ENCODE measurements at regions not wholly inside any gene's neighbourhood (a gene's known extent, or its start where the extent isn't known, plus 50 kb on each side); places are given as distances from the start of the nearest gene placed in this dataset.

DNA sequence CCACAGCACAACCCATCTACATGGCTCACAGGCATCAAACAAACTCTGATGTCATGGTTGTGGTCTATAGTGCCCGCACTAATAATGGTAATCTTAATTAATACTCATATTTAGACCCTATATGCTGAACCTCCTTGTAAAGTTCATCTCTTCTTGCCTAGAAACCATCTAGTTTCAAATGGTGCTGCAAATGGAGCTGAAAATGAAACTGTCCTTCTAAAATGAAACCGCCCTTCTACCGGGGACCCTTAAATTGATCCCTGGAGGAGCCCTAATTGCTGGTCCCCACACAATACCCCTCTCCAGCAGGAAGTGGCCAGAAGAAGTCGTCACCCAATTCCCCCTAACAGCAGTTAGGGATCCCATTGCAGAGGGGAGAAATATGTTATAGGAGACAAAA is 612.6 kb downstream of the MRPL39 start:
- TF ChIP-seq RAD21 (conservative IDR thresholded peaks at IDR 0.05) (no peak), POLR2AphosphoS5 (IDR thresholded peaks at IDR 0.05) (no peak), EZH2 (IDR thresholded peaks at IDR 0.05; ENCODE audit: borderline replicate concordance, insufficient read depth, low read length, poor library complexity, severe bottlenecking) (no peak), EP300 (conservative IDR thresholded peaks at IDR 0.05; ENCODE audit: poor library complexity, severe bottlenecking) (no peak), TAF1 (IDR thresholded peaks at IDR 0.05; ENCODE audit: low read depth) (no peak), SMC3 (conservative IDR thresholded peaks at IDR 0.05; ENCODE audit: poor library complexity) (no peak)
- TF ChIP-seq, protein P1, sequence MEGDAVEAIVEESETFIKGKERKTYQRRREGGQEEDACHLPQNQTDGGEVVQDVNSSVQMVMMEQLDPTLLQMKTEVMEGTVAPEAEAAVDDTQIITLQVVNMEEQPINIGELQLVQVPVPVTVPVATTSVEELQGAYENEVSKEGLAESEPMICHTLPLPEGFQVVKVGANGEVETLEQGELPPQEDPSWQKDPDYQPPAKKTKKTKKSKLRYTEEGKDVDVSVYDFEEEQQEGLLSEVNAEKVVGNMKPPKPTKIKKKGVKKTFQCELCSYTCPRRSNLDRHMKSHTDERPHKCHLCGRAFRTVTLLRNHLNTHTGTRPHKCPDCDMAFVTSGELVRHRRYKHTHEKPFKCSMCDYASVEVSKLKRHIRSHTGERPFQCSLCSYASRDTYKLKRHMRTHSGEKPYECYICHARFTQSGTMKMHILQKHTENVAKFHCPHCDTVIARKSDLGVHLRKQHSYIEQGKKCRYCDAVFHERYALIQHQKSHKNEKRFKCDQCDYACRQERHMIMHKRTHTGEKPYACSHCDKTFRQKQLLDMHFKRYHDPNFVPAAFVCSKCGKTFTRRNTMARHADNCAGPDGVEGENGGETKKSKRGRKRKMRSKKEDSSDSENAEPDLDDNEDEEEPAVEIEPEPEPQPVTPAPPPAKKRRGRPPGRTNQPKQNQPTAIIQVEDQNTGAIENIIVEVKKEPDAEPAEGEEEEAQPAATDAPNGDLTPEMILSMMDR (IDR thresholded peaks at IDR 0.05; ENCODE audit: poor library complexity, severe bottlenecking): no peak
- TF ChIP-seq, protein P2, sequence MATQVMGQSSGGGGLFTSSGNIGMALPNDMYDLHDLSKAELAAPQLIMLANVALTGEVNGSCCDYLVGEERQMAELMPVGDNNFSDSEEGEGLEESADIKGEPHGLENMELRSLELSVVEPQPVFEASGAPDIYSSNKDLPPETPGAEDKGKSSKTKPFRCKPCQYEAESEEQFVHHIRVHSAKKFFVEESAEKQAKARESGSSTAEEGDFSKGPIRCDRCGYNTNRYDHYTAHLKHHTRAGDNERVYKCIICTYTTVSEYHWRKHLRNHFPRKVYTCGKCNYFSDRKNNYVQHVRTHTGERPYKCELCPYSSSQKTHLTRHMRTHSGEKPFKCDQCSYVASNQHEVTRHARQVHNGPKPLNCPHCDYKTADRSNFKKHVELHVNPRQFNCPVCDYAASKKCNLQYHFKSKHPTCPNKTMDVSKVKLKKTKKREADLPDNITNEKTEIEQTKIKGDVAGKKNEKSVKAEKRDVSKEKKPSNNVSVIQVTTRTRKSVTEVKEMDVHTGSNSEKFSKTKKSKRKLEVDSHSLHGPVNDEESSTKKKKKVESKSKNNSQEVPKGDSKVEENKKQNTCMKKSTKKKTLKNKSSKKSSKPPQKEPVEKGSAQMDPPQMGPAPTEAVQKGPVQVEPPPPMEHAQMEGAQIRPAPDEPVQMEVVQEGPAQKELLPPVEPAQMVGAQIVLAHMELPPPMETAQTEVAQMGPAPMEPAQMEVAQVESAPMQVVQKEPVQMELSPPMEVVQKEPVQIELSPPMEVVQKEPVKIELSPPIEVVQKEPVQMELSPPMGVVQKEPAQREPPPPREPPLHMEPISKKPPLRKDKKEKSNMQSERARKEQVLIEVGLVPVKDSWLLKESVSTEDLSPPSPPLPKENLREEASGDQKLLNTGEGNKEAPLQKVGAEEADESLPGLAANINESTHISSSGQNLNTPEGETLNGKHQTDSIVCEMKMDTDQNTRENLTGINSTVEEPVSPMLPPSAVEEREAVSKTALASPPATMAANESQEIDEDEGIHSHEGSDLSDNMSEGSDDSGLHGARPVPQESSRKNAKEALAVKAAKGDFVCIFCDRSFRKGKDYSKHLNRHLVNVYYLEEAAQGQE (IDR thresholded peaks at IDR 0.05; ENCODE audit: borderline replicate concordance): no peak

Measured in neural cell (in vitro differentiated cells).